Suprapubic skin (tissue), 4 donors: ENCODE measurements at regions not wholly inside any gene's neighbourhood (a gene's known extent, or its start where the extent isn't known, plus 50 kb on each side); places are given as distances from the start of the nearest gene placed in this dataset.

Source experiments
- DNase-seq, 2 donors: peaks; one replicate each; pipeline ENCODE4 v3.0.0-alpha.2; 2019; ENCODE audit warnings: low spot score in 2 of 2
- H3K27ac ChIP-seq: fragments of 200-600 bp; sonication (generic); one replicate; pipeline ENCODE4 v1.5.1; 2019
- H3K27me3 ChIP-seq: fragments of 200-600 bp; sonication (generic); one replicate; pipeline ENCODE4 v1.5.1; 2019
- H3K36me3 ChIP-seq: fragments of 200-600 bp; sonication (generic); one replicate; pipeline ENCODE4 v1.5.1; 2019
- H3K4me1 ChIP-seq: fragments of 200-600 bp; sonication (generic); one replicate; pipeline ENCODE4 v1.5.1; 2019
- H3K4me3 ChIP-seq: fragments of 200-600 bp; sonication (generic); one replicate; pipeline ENCODE4 v1.5.1; 2019; ENCODE audit warnings: mild to moderate bottlenecking
- H3K9me3 ChIP-seq: fragments of 200-600 bp; sonication (generic); one replicate; pipeline ENCODE4 v1.5.1; 2019
- EP300 ChIP-seq: sonication (generic); formaldehyde crosslinking; IDR thresholded peaks from one replicate; pipeline ENCODE4 v1.6.1; 2017; ENCODE audit warnings: antibody characterized with exemption
- POLR2A ChIP-seq, 2 donors: fragments of 450-650 bp; IDR thresholded peaks; one replicate each; pipeline ENCODE4 v1.6.1; 2017; ENCODE audit warnings: antibody characterized with exemption in 2 of 2, mild to moderate bottlenecking in 2 of 2, moderate library complexity in 2 of 2
- POLR2AphosphoS5 ChIP-seq, 3 donors: sonication (generic); formaldehyde crosslinking; IDR thresholded peaks; one replicate each; pipeline ENCODE4 v1.6.1; 2017; ENCODE audit warnings: antibody characterized with exemption in 3 of 3
- WGBS: methylation state at CpG from one replicate; pipeline ENCODE4 v1.1.5; 2018; 5-methylcytosine and 5-hydroxymethylcytosine counted together
- TF ChIP-seq, protein P1 (sequence below), 2 donors: fragments of 200-600 bp in 1 of 2; fragments of 450-650 bp in 1 of 2; sonication (generic) in 1 of 2; IDR thresholded peaks; one replicate each; pipeline ENCODE4 v1.5.1; 2016 to 2019; ENCODE audit warnings: antibody characterized with exemption in 2 of 2, mild to moderate bottlenecking in 1 of 2, moderate library complexity in 1 of 2

DNA sequence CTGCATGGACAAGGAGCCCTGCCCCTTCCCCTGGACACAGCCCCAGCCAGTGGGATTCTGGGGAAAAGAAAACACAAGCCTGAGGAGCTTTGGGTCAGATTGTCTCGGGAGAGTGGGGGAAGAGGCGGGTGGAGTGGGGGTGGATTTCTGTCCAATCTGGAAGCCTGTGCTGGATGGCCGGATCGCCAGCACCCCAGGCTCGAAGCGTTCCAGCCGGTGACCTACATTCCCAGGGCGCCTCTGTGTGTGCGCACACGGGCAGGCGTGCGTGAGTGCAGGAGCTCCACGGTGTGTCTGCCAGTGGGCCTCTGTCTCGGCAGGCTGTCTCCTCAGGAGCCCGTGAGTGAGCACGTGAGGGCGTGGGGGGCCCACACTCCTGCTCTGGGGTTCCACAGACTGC is 74.3 kb upstream of the DAB2IP start:
- Histone ChIP-seq H3K4me3 (no peak overlapping the region), H3K9me3 (no peaks in the 10 kb centered on the region), H3K36me3 (no peaks in the 10 kb centered on the region), H3K27ac (no peak overlapping the region), H3K27me3 (peaks cover 1% of the 10 kb centered on the region), H3K4me1 (no peaks in the 10 kb centered on the region)
- DNase-seq, result no peak
- TF ChIP-seq POLR2AphosphoS5 (IDR thresholded peaks at IDR 0.05) (no peak), EP300 (no peak), POLR2A (IDR thresholded peaks at IDR 0.05) (no peak)
- TF ChIP-seq, protein P1, sequence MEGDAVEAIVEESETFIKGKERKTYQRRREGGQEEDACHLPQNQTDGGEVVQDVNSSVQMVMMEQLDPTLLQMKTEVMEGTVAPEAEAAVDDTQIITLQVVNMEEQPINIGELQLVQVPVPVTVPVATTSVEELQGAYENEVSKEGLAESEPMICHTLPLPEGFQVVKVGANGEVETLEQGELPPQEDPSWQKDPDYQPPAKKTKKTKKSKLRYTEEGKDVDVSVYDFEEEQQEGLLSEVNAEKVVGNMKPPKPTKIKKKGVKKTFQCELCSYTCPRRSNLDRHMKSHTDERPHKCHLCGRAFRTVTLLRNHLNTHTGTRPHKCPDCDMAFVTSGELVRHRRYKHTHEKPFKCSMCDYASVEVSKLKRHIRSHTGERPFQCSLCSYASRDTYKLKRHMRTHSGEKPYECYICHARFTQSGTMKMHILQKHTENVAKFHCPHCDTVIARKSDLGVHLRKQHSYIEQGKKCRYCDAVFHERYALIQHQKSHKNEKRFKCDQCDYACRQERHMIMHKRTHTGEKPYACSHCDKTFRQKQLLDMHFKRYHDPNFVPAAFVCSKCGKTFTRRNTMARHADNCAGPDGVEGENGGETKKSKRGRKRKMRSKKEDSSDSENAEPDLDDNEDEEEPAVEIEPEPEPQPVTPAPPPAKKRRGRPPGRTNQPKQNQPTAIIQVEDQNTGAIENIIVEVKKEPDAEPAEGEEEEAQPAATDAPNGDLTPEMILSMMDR (IDR thresholded peaks at IDR 0.05), result no peak
- WGBS, result 85% methylated on average over 10 of the region's 17 CpGs

GRCh38 chr9:121577572-121577971 is 73.9 kb upstream of the DAB2IP start:
- H3K27me3 ChIP-seq, result peaks cover 4% of the 10 kb centered on the region
- DNase-seq, result no peak
- H3K9me3 ChIP-seq, result no peaks in the 10 kb centered on the region
- TF ChIP-seq EP300, result no peak
- no peak for TF ChIP-seq POLR2AphosphoS5 (IDR thresholded peaks at IDR 0.05)
- TF ChIP-seq, protein P1 (IDR thresholded peaks at IDR 0.05), result no peak
- TF ChIP-seq POLR2A (IDR thresholded peaks at IDR 0.05), result no peak
- WGBS, result 93% methylated on average over 3 of the region's 7 CpGs
- no peak overlapping the region for H3K4me3 ChIP-seq
- no peaks in the 10 kb centered on the region for H3K4me1 ChIP-seq
- H3K27ac ChIP-seq, result no peak overlapping the region
- H3K36me3 ChIP-seq, result no peaks in the 10 kb centered on the region

DNA sequence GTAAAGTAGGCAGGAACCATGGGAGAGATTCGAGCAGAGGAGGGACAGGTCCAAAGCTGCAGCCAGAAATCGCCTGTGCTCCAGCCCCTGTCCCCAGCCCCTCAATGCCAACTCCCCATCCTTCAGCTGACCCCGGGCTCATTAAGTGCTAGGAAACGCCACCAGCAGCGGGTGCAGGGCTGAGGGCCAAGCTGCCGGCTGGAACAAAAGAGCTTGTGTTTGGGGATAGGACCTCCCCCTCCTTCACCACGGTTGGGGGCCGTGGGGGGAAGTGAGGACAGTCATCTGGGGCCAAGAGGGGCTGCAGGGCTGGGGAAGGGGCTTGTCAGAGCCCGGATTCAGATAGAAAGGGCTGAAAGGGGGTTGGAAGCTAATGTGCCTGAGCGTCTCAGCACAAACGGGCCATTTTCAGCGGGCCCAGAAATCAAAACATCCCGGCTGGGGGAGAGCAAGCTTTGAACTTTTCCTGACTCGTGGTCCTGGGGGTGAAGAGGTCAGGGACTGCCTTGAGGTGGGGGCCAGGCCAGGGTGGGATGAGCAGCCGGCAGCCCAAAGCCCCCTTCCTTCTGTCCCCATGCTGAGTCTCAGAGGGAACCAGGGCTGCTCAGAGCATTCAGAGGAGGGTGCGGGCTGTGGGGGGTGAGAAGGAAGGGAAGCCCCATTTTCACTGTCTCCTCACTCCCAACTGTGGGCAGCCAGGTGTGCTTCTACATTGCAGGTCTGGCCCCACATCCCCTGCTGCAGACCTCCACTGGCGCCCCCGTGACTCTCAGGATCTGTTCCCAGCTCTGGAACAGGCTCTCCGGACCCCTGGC is 69.4 kb upstream of the DAB2IP start:
- no peaks in the 10 kb centered on the region for H3K4me1 ChIP-seq
- no peak for DNase-seq
- 55% methylated on average over 17 of the region's 19 CpGs for WGBS
- no peaks in the 10 kb centered on the region for H3K36me3 ChIP-seq
- H3K4me3 ChIP-seq, result no peak overlapping the region
- TF ChIP-seq, protein P1 (IDR thresholded peaks at IDR 0.05), result no peak
- no peak for TF ChIP-seq EP300
- TF ChIP-seq POLR2AphosphoS5 (IDR thresholded peaks at IDR 0.05), result no peak
- TF ChIP-seq POLR2A (IDR thresholded peaks at IDR 0.05), result no peak
- H3K27me3 ChIP-seq, result peaks cover 4% of the 10 kb centered on the region
- no peak overlapping the region for H3K27ac ChIP-seq
- no peaks in the 10 kb centered on the region for H3K9me3 ChIP-seq

DNA sequence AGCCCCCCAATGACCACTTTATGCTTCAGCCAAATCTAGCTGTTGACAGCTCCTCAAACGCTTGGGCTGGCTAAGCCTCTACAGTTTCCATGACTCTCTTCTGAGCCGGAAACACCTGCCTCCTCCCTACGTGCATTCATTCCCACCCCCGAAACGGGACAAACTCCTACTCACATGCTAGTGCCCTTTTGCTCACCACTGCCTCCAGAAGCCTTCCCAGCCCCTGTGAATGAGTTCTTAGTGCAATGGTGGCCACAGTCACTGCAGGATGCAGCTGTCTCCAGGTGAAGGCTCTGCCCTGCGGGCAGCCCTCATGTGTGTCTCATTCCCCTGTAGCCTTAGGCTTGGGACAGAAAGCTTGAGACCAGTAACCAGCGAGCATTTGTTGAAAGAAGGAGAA is 68.8 kb upstream of the DAB2IP start:
- H3K27ac ChIP-seq, result no peak overlapping the region
- no peak for TF ChIP-seq POLR2A (IDR thresholded peaks at IDR 0.05)
- TF ChIP-seq, protein P1 (IDR thresholded peaks at IDR 0.05), result no peak
- no peak for TF ChIP-seq POLR2AphosphoS5 (IDR thresholded peaks at IDR 0.05)
- no peak for TF ChIP-seq EP300
- no peak for DNase-seq
- no peak overlapping the region for H3K4me3 ChIP-seq
- no peaks in the 10 kb centered on the region for H3K36me3 ChIP-seq
- WGBS, result 80% methylated on average over 7 of the region's 7 CpGs
- H3K4me1 ChIP-seq, result no peaks in the 10 kb centered on the region
- no peaks in the 10 kb centered on the region for H3K9me3 ChIP-seq
- H3K27me3 ChIP-seq, result peaks cover 4% of the 10 kb centered on the region

GRCh38 chr9:121584421-121584820 is 67.0 kb upstream of the DAB2IP start:
- Histone ChIP-seq H3K27ac (no peak overlapping the region), H3K4me1 (no peaks in the 10 kb centered on the region), H3K9me3 (no peaks in the 10 kb centered on the region), H3K27me3 (peaks cover 4% of the 10 kb centered on the region), H3K4me3 (no peak overlapping the region), H3K36me3 (no peaks in the 10 kb centered on the region)
- 83% methylated on average over 4 of the region's 4 CpGs for whole genome bisulfite sequencing
- DNase-seq, result no peak
- TF ChIP-seq EP300, result no peak
- TF ChIP-seq POLR2A (IDR thresholded peaks at IDR 0.05), result no peak
- TF ChIP-seq POLR2AphosphoS5 (IDR thresholded peaks at IDR 0.05), result no peak
- TF ChIP-seq, protein P1 (IDR thresholded peaks at IDR 0.05), result no peak
